ENCODE measurements at regions not wholly inside any gene's neighbourhood (a gene's known extent, or its start where the extent isn't known, plus 50 kb on each side); places are given as distances from the start of the nearest gene placed in this dataset.

- BruUV-seq (replicated peaks): no TSS peak
- intact Hi-C loops (cut with micrococcal nuclease) (no loop called here), in situ Hi-C loops (cut with MboI) (no loop called here)
- no peak overlapping the region for H3K4me2 ChIP-seq (ENCODE audit: insufficient read depth, low read length)
- POLR2A ChIA-PET: no interaction called here
- ATAC-seq (no peak), FAIRE-seq (no peak), DNase-seq (ENCODE audit: extremely low read depth in 1 of 4, low spot score in 3 of 4) (no peak)
- no peak overlapping the region for H2AFZ ChIP-seq (ENCODE audit: low read depth, low read length)
- no peaks in the 10 kb centered on the region for H4K20me1 ChIP-seq (replicated peaks; ENCODE audit: control insufficient read depth, insufficient read depth, low read length)
- H3K9me3 ChIP-seq (replicated peaks; ENCODE audit: control insufficient read depth, insufficient read depth, low read depth, low read length): no peaks in the 10 kb centered on the region
- CTCF ChIA-PET (ENCODE audit: low intra/inter-chr PET ratio): no interaction called here
- no peaks in the 10 kb centered on the region for H3K4me1 ChIP-seq (replicated peaks in 1 of 2; ENCODE audit: control insufficient read depth in 2 of 2, insufficient read depth in 2 of 2, low read length in 2 of 2)
- no peak for TF ChIP-seq TAL1 (IDR thresholded peaks at IDR 0.05)
- no peak for TF ChIP-seq FOXO4 (CRISPR knock-in tag; IDR thresholded peaks at IDR 0.05)
- no peak for TF ChIP-seq CBX3 (IDR thresholded peaks at IDR 0.05; ENCODE audit: borderline replicate concordance in 1 of 2, low read length in 2 of 2)
- TF ChIP-seq ZFP91 (CRISPR knock-in tag; IDR thresholded peaks at IDR 0.05): no peak
- TF ChIP-seq COPS2 (conservative IDR thresholded peaks at IDR 0.05): no peak
- TF ChIP-seq HMBOX1 (IDR thresholded peaks at IDR 0.05): no peak
- TF ChIP-seq ZNF830 (CRISPR knock-in tag; IDR thresholded peaks at IDR 0.05): no peak
- no peak for TF ChIP-seq PML (IDR thresholded peaks at IDR 0.05; ENCODE audit: low read length)
- TF ChIP-seq ZNF133 (CRISPR knock-in tag; IDR thresholded peaks at IDR 0.05): no peak
- no peak for TF ChIP-seq NFIC (IDR thresholded peaks at IDR 0.05)
- no peak for TF ChIP-seq ELF1 (tag; IDR thresholded peaks at IDR 0.05)
- no peak for TF ChIP-seq MEF2D (tag; conservative IDR thresholded peaks at IDR 0.05; ENCODE audit: low read depth)
- H3K9ac ChIP-seq (ENCODE audit: insufficient read depth in 1 of 2, low read depth in 2 of 2, low read length in 2 of 2): no peak overlapping the region
- no peak overlapping the region for H3K4me3 ChIP-seq
- no peaks in the 10 kb centered on the region for H3K36me3 ChIP-seq (ENCODE audit: control insufficient read depth, insufficient read depth, low read length)
- no peaks in the 10 kb centered on the region for H3K9me1 ChIP-seq (ENCODE audit: control insufficient read depth, insufficient read depth, low read length)
- WGBS (ENCODE audit: insufficient coverage, low coverage, missing lambda C conversion rate): 3% methylated on average over 2 of the region's 2 CpGs
- H3K27ac ChIP-seq (ENCODE audit: extremely low read depth, low read depth, low read length): no peak overlapping the region
- no peaks in the 10 kb centered on the region for H3K79me2 ChIP-seq (ENCODE audit: control insufficient read depth, insufficient read depth, low read length)
- H3K27me3 ChIP-seq (ENCODE audit: control insufficient read depth in 2 of 2, insufficient read depth in 2 of 2, low read length in 2 of 2): no peaks in the 10 kb centered on the region
Observed at GRCh38 chr1:59230622-59231021, 66.3 kb upstream of the FGGY start.
